IPS-11a (cell line): ENCODE measurements at regions not wholly inside any gene's neighbourhood (a gene's known extent, or its start where the extent isn't known, plus 50 kb on each side); places are given as distances from the start of the nearest gene placed in this dataset.
A peak's percentile ranks its signal among the peaks of the same experiment; 100 is the strongest.
"Not testable (repeated sequence)": the region's sequence is repeated elsewhere in the genome, so short reads cannot be mapped to it uniquely, and the experiment has no call there.

Experiments used
- H3K4me3 ChIP-seq: one replicate; pipeline ENCODE4 v1.5.1; 2013; ENCODE audit warnings: low read depth, low read length, control low read depth

DNA sequence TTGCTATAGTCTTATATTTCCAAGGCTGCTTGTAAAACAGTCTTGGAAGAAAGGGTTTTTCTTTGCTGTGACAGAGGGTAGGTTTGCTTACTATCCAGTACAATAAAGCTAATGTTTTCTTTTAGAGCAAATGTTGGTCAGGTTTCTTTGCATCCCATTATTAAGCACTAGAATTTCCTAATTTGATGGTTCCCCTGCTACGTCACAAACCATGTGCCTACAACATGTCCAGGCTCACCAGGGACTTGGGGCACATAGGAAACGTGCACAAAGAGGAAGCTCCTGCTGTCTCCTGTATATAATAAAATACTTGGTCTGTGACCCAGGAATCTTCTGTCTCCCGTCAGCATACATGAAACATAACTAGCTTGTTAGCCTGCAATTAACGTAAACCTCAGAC, 486.3 kb upstream of the LRFN5 start:
- no peak overlapping the region for H3K4me3 ChIP-seq

DNA sequence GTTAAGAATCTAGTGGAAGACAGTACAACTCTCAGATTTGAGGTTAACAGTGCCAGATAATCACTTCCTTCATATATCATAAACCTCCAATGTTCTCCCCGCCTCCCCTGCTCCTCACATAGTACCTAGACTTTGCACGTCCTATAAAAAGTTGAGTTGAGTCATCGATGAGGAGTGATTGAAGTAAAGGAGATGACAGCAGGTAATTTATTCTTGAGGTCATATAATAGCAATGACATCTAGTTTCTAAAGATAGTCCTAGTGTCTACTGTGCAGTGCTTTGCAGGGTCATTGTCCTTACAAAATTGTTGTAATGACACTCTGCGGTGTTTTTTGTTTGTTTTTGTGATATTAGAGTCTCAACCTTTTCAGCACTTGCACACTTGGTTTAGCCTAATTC, 510.5 kb upstream of the LRFN5 start:
- H3K4me3 ChIP-seq, result no peak overlapping the region

GRCh38 chr14:41087056-41087455, 519.6 kb upstream of the LRFN5 start:
- no peak overlapping the region for H3K4me3 ChIP-seq

DNA sequence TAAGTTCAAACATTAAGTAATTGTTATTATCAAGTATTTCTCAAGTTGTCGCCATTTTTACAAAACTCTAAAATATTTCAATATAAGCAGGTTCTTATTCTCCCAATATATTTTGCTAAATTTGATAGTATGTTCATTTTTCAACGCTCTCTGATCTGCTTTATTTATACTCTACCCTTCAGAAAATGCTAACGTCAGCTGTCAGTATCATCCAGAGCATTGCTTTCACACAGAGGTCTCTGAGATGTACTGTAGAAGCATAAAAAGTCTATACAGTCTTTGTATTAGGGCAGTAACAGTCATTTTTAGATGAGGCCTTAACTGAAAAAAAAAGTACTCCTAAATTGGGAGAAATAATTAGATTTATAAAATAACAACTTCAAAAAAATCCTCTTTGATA, 533.1 kb upstream of the LRFN5 start:
- no peak overlapping the region for H3K4me3 ChIP-seq

DNA sequence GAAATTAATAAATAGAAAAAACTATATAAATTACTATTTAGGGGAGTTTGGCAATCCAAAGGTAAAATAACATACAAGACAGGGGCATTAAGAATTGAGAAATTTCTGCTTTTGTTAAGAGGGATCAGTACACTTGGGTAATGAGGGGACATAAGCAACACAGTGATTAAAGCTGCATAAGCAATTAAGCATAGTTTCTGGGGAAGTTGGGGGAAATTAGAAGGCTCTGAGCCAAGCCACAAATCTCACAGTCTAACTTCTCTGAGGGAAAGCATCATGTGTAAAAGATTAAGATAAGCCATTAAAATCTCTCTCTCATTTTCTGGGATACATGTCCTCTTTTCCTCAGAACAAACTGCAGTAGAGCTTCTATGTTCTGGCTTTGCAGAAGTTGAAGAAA, 533.9 kb upstream of the LRFN5 start:
- H3K4me3 ChIP-seq, result no peak overlapping the region

DNA sequence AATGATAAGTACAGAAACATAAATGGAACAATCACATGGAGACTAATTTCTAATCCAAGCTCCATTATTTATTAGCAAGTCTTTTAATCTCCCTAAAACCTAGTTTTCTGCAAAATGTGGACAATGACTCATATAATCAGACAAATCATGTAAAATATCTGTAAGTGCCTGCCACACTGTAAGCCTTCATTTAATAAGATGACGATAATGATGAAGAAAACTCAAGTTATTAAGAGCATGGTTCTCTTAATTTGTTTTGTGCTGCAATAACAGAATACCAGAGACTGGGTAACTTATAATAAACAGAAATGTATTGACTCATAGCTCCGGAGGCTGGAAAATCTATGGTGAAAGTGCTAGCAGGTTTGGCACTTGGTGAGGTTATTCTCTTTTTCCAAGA, 535.3 kb upstream of the LRFN5 start:
- no peak overlapping the region for H3K4me3 ChIP-seq

GRCh38 chr14:41062826-41063225, 543.9 kb upstream of the LRFN5 start:
- H3K4me3 ChIP-seq, result no peak overlapping the region

DNA sequence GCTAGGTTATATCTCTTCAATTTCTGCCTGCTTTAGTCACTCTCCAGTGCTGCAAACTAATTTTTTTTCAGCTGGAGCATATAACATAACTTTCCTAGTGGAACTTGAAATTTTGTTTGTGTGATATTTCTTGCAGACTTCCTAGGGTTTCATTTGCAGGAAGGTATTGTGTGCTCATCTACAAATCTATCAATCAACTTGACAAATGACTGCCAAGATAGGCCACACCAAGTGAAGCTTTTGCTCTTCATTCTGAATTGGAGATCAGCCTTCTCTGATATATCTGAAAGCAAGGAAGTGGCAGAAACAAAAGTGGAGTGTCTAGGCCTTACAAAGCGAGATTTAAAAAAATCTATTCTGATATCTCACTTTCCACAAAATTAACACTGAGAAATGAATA, 551.1 kb upstream of the LRFN5 start:
- H3K4me3 ChIP-seq, result no peak overlapping the region

- H3K4me3 ChIP-seq, result no peak overlapping the region
Observed at GRCh38 chr14:41051801-41052200, 554.9 kb upstream of the LRFN5 start.

DNA sequence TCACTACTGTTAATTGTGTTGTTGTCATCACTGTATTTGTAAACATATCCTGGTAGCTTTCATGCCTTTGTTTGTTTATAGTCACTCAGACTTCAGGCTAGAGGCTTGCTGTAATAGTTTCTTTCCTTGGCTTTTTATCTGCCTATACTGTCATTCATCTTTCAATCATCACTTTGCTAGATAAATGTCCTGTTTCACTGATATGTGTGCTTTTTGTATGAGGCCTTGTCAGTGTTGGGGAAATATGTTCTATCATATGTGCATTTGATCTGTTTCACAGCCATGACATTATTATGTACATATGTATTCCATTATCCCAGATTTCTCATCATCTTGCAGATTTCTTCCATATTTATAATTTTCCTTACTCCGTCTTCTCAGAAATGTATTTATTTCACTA, 558.9 kb upstream of the LRFN5 start:
- no peak overlapping the region for H3K4me3 ChIP-seq

DNA sequence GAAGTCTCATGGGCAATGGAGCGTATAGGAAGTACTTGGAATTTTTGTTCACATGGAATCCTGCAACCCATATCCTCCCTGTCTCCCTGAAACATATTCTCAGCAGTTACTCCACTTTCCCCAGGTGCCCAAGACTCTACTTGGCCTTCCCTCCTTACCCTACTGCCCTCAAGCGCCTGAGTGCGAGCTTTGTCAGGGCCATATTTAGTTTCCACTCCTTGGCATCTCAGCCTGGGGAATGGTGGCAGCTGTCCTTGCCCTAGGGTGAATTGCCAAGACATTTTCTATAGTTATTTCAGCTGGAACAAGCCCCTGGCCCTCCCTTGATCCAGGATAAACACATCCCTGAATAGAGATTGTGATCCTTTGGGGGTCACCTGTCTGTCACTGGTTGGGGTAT, 569.3 kb upstream of the LRFN5 start:
- no peak overlapping the region for H3K4me3 ChIP-seq

- H3K4me3 ChIP-seq, result no peak overlapping the region
Observed at GRCh38 chr14:41034969-41035368, 571.7 kb upstream of the LRFN5 start.

GRCh38 chr14:41022932-41023331, 583.7 kb upstream of the LRFN5 start:
- no peak overlapping the region for H3K4me3 ChIP-seq

GRCh38 chr14:41016213-41016612, 590.5 kb upstream of the LRFN5 start:
- H3K4me3 ChIP-seq, result no peak overlapping the region

DNA sequence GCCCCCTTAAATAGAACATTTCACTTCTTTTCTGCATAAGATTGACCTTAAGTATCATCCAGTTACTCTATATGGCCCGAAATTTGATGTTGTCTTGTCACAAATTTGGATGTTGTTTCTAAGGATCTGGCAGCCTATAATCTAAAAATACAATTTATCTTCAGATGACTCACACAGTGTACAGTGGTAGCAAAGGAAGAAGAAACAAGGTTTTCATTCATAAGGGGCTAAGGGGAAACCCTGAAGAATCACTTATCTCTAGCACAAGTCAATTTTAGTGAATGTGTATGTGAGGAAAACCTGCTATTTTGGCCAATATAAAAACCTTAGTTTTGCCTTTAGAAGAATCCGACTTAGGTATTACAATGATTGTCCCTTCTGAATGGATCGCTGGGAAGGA, 606.3 kb upstream of the LRFN5 start:
- H3K4me3 ChIP-seq, result no peak overlapping the region

GRCh38 chr14:40989260-40989659, 617.4 kb upstream of the LRFN5 start:
- no peak overlapping the region for H3K4me3 ChIP-seq

GRCh38 chr14:40987481-40987880, 619.2 kb upstream of the LRFN5 start:
- no peak overlapping the region for H3K4me3 ChIP-seq

DNA sequence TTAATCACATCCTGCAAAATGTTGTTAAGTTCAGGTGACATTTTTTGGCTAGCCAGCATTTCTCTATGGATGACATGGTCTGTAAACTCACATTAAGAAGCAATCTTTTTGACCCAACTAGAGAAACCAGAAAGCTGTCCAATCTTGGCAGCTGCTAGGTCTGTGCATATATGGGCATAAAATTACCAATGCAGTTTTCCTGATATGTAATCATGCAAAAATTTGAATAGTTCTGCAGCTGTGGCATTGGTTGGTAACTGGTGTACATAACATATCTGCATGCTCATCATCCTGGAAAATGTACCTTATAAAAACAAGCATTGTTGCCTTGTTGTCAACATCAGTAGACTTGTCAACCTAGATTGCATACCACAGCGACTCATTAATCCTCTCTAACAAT, 620.0 kb upstream of the LRFN5 start:
- no peak overlapping the region for H3K4me3 ChIP-seq

GRCh38 chr14:40985584-40985983, 621.1 kb upstream of the LRFN5 start:
- no peak overlapping the region for H3K4me3 ChIP-seq

GRCh38 chr14:40983604-40984003, 623.1 kb upstream of the LRFN5 start:
- no peak overlapping the region for H3K4me3 ChIP-seq

- H3K4me3 ChIP-seq, result no peak overlapping the region
Observed at GRCh38 chr14:40981247-40981646, 625.4 kb upstream of the LRFN5 start.

GRCh38 chr14:40960257-40960656, 646.4 kb upstream of the LRFN5 start:
- not testable (repeated sequence) for H3K4me3 ChIP-seq

GRCh38 chr14:40955131-40955505, 651.6 kb upstream of the LRFN5 start:
- peak overlapping the region; percentile 63 for H3K4me3 ChIP-seq
